LNCAP (cell line): ENCODE measurements at regions not wholly inside any gene's neighbourhood (a gene's known extent, or its start where the extent isn't known, plus 50 kb on each side); places are given as distances from the start of the nearest gene placed in this dataset.

Experiments
- TF ChIP-seq, protein P1 (sequence below): fragments of 450-650 bp; IDR thresholded peaks from 2 replicates; pipeline ENCODE4 v1.5.1; 2017; ENCODE audit warnings: mild to moderate bottlenecking

DNA sequence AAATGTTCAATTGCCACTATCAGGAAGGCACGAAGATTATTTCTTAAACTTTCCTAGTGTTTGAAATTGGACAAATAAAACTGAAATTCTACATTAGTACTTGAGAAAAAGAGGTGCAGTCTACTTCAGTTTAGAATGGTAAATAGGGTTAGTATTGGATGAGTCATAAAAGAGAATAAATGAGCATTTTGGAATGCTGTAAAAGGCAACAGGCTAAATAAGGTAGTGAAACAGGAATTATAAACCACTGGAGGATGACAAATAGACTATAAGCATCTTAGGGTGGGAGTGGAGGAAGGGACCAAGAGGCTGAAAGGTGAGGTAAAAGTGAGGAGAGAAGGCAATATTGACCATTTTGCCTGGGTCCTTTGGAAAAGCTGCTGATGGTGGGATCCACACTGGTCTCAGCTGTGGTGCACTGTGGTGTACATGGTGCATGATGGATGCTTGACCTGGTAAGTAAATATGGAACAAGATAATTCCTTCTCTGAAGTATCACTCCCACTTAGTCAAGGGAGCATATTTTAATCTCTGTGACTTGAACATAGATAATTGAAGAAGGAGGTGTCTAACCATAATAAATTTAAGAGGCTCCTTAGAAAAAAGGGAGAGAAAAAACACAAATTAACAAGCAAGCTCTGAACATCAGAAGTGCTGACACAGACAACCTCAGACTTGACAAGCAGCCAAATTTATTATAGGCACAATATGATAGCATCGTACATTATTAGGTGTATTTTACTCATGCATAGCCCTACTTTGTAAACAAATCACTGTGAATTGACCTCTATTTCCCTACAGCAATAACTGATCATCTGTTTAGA is 76.4 kb upstream of the SCIN start:
- TF ChIP-seq, protein P1, sequence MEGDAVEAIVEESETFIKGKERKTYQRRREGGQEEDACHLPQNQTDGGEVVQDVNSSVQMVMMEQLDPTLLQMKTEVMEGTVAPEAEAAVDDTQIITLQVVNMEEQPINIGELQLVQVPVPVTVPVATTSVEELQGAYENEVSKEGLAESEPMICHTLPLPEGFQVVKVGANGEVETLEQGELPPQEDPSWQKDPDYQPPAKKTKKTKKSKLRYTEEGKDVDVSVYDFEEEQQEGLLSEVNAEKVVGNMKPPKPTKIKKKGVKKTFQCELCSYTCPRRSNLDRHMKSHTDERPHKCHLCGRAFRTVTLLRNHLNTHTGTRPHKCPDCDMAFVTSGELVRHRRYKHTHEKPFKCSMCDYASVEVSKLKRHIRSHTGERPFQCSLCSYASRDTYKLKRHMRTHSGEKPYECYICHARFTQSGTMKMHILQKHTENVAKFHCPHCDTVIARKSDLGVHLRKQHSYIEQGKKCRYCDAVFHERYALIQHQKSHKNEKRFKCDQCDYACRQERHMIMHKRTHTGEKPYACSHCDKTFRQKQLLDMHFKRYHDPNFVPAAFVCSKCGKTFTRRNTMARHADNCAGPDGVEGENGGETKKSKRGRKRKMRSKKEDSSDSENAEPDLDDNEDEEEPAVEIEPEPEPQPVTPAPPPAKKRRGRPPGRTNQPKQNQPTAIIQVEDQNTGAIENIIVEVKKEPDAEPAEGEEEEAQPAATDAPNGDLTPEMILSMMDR: no peak

DNA sequence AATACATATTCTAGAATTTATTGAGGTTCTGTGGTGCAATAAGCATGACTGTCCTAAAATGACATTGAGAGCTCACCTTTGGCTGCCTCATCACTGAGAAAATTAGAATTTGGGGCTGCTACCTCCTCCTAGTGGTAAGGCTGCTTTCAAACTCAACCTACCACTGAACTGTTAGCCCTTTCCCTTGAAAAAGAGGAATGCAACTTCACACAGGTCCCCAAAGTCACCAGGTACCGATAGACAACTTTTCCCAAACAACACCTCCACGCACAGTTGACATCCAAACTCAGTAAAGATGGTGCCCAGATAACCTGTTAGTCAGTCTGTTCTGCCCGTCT is 75.9 kb upstream of the SCIN start:
- TF ChIP-seq, protein P1: peak; percentile 32; the same call in 1 of the 2 replicates

DNA sequence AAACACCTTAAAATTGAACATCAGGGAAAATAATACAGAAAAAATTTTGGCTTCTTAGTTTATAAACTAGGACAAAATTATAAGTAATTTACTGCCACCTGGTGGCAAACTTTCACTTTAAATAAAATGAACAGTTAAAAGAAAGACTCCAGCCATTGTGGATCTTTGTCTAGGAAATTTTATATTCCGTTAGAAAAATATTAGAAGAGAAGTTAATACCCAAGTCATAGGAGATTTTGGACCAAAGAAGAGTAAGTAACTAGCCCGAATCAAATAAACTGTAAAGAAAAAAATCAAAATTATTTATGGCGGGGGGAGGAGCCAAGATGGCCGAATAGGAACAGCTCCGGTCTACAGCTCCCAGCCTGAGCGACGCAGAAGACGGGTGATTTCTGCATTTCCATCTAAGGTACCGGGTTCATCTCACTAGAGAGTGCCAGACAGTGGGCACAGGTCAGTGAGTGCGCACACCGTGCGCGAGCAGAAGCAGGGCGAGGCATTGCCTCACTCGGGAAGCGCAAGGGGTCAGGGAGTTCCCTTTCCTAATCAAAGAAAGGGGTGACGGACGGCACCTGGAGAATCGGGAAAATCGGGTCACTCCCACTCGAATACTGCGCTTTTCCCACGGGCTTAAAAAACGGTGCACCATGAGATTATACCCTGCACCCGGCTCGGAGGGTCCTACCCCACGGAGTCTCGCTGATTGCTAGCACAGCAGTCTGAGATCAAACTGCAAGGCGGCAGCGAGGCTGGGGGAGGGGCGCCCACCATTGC is 73.4 kb upstream of the SCIN start:
- TF ChIP-seq, protein P1: peak; percentile 57; the same call in 1 of the 2 replicates

DNA sequence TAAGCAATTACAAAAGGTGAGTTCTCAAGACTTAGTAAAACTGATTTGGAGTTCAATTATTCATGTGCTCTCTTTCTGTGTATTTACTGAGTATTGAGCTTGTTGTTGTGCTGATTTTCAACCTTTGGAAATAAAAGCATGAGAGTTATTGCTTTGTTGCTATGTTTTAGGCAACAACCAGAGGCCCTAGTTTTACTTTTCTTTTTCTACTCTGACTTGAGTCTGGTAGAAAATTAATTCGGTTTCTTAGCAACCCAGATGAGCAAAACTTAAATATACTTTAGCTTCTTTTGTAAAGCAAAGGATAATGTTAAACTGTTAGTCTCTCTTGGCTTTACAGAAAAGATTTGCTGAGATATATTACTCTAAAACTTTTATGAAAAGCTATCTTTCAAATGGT is 66.4 kb upstream of the SCIN start:
- TF ChIP-seq, protein P1: no peak

DNA sequence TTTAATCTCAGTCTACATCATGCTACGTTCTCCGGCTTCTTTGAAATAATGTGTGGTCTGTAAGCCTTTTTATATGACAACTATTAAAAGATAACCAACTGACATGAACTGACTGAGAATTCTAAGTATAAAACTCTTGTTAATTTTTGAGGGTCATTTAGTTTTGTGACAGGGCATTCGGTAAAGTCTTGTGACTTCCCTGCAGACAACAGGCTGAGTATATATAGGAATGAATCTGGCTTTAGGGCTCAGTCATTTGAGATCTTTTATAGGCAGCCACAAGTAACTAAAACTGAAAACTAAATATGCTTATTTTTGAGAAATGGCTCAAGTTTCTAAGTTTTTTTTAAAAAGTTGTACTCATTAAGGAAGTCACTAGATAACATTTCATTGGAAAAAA is 62.5 kb upstream of the SCIN start:
- TF ChIP-seq, protein P1: no peak

DNA sequence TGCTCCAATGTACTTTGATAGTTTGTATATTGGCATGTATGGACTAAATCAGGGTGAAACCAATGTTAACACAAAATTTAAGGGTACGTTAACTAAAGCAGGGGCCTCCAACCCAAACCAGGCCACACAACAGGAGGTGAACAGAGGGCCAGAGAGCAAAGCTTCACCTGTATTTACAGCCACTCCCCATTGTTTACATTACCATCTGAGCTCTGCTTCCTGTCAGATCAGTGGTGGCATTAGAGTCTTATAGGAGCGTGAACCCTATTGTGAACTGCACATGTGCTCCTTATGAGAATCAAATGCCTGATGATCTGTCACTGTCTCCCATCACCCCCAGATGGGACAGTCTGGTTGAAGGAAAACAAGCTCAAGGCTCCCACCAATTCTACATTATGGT is 62.0 kb upstream of the SCIN start:
- TF ChIP-seq, protein P1: no peak

DNA sequence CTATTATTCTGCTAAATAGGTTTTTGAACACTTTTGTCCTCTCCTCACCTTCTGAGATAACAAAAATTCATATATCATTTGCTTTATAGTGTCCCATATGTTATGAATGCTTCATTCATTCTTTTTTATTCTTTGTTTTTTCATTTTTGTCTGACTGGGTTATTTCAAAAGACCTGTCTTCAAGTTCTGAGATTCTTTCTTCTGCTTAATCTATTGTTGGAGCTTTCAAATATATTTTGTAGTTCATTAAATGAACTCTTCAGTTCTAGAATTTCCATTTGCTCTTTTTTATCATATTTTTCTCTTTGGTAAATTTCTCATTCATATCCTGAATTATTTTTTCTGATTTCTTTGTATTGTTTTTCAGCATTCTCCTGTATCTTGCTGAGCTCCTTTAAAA is 53.1 kb upstream of the SCIN start:
- TF ChIP-seq, protein P1: no peak
